ENCODE measurements at regions not wholly inside any gene's neighbourhood (a gene's known extent, or its start where the extent isn't known, plus 50 kb on each side); places are given as distances from the start of the nearest gene placed in this dataset.

DNA sequence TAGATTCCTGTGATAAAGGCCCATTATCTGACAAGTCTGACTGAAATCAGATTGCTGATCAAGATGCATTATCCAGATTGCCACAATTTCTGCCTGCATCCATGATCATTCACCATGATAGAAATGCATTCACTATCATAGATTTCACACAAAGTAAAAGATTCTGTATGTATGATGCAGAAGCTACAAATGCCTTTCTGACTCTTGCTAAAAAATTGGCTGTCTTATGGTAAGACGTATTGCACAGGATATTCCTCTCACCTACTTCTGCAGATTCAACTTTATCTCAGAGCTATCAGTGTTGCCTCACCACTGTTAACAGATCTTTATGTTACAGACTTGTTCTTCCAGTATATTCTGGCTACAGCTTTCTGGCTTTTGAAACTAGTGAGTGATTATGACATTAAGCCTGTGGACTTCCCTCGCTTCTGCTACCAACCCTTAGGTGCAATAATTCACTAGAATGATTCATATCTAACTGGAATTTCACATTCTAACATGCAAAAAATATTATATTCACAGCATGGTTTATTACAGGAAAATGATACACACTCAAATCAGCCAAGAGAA, 955.3 kb downstream of the EPHA3 start:
- no peaks in the 10 kb centered on the region for H4K20me1 ChIP-seq (replicated peaks; ENCODE audit: control insufficient read depth, extremely low read depth, insufficient read depth, low read length)
- no peak overlapping the region for H3K4me2 ChIP-seq (ENCODE audit: insufficient read depth, low read length)
- dilution Hi-C loops (cut with MboI; ENCODE audit: extremely low pct_ligation_motif_present, low sequenced_read_pairs) (no loop called here), intact Hi-C loops (cut with micrococcal nuclease) (no loop called here)
- no peak overlapping the region for H3K27ac ChIP-seq (ENCODE audit: insufficient read depth, low read depth, low read length)
- BruUV-seq (replicated peaks), result no TSS peak
- no peak overlapping the region for H2AFZ ChIP-seq (ENCODE audit: low read depth, low read length)
- TF ChIP-seq EZH2 (IDR thresholded peaks at IDR 0.05; ENCODE audit: borderline replicate concordance, low read depth, low read length, severe bottlenecking) (no peak), MAX (IDR thresholded peaks at IDR 0.05; ENCODE audit: insufficient read depth, insufficient read length) (no peak), POLR2A (IDR thresholded peaks at IDR 0.05; ENCODE audit: low read depth, low read length) (no peak)
- TF ChIP-seq, protein P1, sequence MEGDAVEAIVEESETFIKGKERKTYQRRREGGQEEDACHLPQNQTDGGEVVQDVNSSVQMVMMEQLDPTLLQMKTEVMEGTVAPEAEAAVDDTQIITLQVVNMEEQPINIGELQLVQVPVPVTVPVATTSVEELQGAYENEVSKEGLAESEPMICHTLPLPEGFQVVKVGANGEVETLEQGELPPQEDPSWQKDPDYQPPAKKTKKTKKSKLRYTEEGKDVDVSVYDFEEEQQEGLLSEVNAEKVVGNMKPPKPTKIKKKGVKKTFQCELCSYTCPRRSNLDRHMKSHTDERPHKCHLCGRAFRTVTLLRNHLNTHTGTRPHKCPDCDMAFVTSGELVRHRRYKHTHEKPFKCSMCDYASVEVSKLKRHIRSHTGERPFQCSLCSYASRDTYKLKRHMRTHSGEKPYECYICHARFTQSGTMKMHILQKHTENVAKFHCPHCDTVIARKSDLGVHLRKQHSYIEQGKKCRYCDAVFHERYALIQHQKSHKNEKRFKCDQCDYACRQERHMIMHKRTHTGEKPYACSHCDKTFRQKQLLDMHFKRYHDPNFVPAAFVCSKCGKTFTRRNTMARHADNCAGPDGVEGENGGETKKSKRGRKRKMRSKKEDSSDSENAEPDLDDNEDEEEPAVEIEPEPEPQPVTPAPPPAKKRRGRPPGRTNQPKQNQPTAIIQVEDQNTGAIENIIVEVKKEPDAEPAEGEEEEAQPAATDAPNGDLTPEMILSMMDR (IDR thresholded peaks at IDR 0.05; ENCODE audit: extremely low read depth in 1 of 2, insufficient read depth in 1 of 2, low read depth in 1 of 2, low read length in 2 of 2), result no peak
- H3K36me3 ChIP-seq (ENCODE audit: control insufficient read depth in 2 of 2, extremely low read depth in 1 of 2, insufficient read depth in 2 of 2, low read length in 2 of 2), result no peaks in the 10 kb centered on the region
- POLR2A ChIA-PET, result no interaction called here
- no peaks in the 10 kb centered on the region for H3K4me1 ChIP-seq (ENCODE audit: control insufficient read depth, extremely low read depth, insufficient read depth, low read length)
- H3K9ac ChIP-seq (replicated peaks; ENCODE audit: extremely low read depth, insufficient read depth, low read length), result no peak overlapping the region
- CTCF ChIA-PET, result no interaction called here
- no peaks in the 10 kb centered on the region for H3K27me3 ChIP-seq (ENCODE audit: control insufficient read depth in 2 of 2, insufficient read depth in 2 of 2, low read length in 2 of 2)
- no peaks in the 10 kb centered on the region for H3K9me1 ChIP-seq (replicated peaks; ENCODE audit: control insufficient read depth, extremely low read depth, insufficient read depth, low read length)
- H3K9me3 ChIP-seq (replicated peaks; ENCODE audit: control insufficient read depth, insufficient read depth, low read length), result peaks cover 3% of the 10 kb centered on the region
- no peaks in the 10 kb centered on the region for H3K79me2 ChIP-seq (ENCODE audit: control insufficient read depth, insufficient read depth, low read length)
- H3K4me3 ChIP-seq (replicated peaks in 1 of 3; ENCODE audit: insufficient read depth in 1 of 3, low read depth in 1 of 3, low read length in 3 of 3), result no peak overlapping the region
- DNase-seq (ENCODE audit: low read depth, low spot score) (no peak), FAIRE-seq (no peak)

DNA sequence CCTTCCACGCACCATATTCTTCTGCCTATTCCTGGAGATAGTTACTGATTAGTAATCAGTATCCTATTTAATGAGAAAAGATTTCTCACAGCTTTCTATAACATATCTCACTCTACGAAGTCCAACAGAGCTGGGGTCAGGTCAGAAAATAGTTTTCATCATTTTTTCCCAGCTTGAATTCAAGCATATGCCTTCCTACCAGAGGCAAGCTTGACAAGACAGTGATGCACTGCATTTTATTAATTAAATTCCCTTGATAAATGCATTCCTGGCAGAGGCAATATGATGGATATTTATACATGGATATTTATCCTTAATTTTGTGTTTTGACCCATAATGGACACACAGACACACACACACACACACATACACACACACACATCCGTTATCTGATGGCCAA, 961.4 kb downstream of the EPHA3 start:
- Histone ChIP-seq H3K4me2 (ENCODE audit: insufficient read depth, low read length) (no peak overlapping the region), H3K36me3 (ENCODE audit: control insufficient read depth in 2 of 2, extremely low read depth in 1 of 2, insufficient read depth in 2 of 2, low read length in 2 of 2) (no peaks in the 10 kb centered on the region), H3K9me3 (replicated peaks; ENCODE audit: control insufficient read depth, insufficient read depth, low read length) (peaks cover 3% of the 10 kb centered on the region), H3K4me3 (replicated peaks in 1 of 3; ENCODE audit: insufficient read depth in 1 of 3, low read depth in 1 of 3, low read length in 3 of 3) (no peak overlapping the region), H3K27me3 (ENCODE audit: control insufficient read depth in 2 of 2, insufficient read depth in 2 of 2, low read length in 2 of 2) (no peaks in the 10 kb centered on the region), H3K27ac (ENCODE audit: insufficient read depth, low read depth, low read length) (no peak overlapping the region), H4K20me1 (replicated peaks; ENCODE audit: control insufficient read depth, extremely low read depth, insufficient read depth, low read length) (no peaks in the 10 kb centered on the region), H2AFZ (ENCODE audit: low read depth, low read length) (no peak overlapping the region), H3K9me1 (replicated peaks; ENCODE audit: control insufficient read depth, extremely low read depth, insufficient read depth, low read length) (no peaks in the 10 kb centered on the region), H3K9ac (replicated peaks; ENCODE audit: extremely low read depth, insufficient read depth, low read length) (no peak overlapping the region), H3K79me2 (ENCODE audit: control insufficient read depth, insufficient read depth, low read length) (no peaks in the 10 kb centered on the region), H3K4me1 (ENCODE audit: control insufficient read depth, extremely low read depth, insufficient read depth, low read length) (no peaks in the 10 kb centered on the region)
- no peak for DNase-seq (ENCODE audit: low read depth, low spot score)
- intact Hi-C loops (cut with micrococcal nuclease) (no loop called here), dilution Hi-C loops (cut with MboI; ENCODE audit: extremely low pct_ligation_motif_present, low sequenced_read_pairs) (no loop called here)
- FAIRE-seq, result no peak
- ChIA-PET POLR2A (no interaction called here), CTCF (no interaction called here)
- BruUV-seq (replicated peaks), result no TSS peak
- TF ChIP-seq, protein P1 (IDR thresholded peaks at IDR 0.05; ENCODE audit: extremely low read depth in 1 of 2, insufficient read depth in 1 of 2, low read depth in 1 of 2, low read length in 2 of 2), result no peak
- no peak for TF ChIP-seq POLR2A (IDR thresholded peaks at IDR 0.05; ENCODE audit: low read depth, low read length)

Measured in endothelial cell of umbilical vein (primary cell).